CD4-positive, CD25-positive, alpha-beta regulatory T cell (primary cell): ENCODE measurements at regions not wholly inside any gene's neighbourhood (a gene's known extent, or its start where the extent isn't known, plus 50 kb on each side); places are given as distances from the start of the nearest gene placed in this dataset.

Source experiments
- ATAC-seq, 2 donors: fragments of 150-1000 bp; cut with Tn5 transposase; one replicate each; pipeline ENCODE4 v1.10.0; 2021; ENCODE audit warnings: low read depth in 2 of 2, moderate number of reproducible peaks in 2 of 2, moderate library complexity in 1 of 2
- DNase-seq, 3 donors: peaks; one replicate each; pipeline versions ENCODE4 v3.0.0 to v3.0.0-alpha.2; 2012 to 2022; ENCODE audit warnings: mixed read lengths in 1 of 3
- H3K27ac ChIP-seq: one replicate; pipeline ENCODE4 v1.7.0; 2013; ENCODE audit warnings: mild to moderate bottlenecking, low read length; ENCODE audit not compliant: insufficient read depth, poor library complexity, severe bottlenecking
- H3K27me3 ChIP-seq: one replicate; pipeline ENCODE4 v1.7.0; 2013; ENCODE audit warnings: low read length; ENCODE audit not compliant: control insufficient read depth, insufficient read depth
- H3K36me3 ChIP-seq: one replicate; pipeline ENCODE4 v1.7.0; 2013; ENCODE audit warnings: mild to moderate bottlenecking, low read length, moderate library complexity; ENCODE audit not compliant: control insufficient read depth, insufficient read depth
- H3K4me1 ChIP-seq: 2 replicates; pipeline ENCODE4 v1.7.0; 2013; ENCODE audit warnings: mild to moderate bottlenecking, low read length; ENCODE audit not compliant: insufficient read depth, control insufficient read depth, poor library complexity, severe bottlenecking
- H3K4me3 ChIP-seq: one replicate; pipeline ENCODE4 v1.7.0; 2013; ENCODE audit warnings: low read depth, mild to moderate bottlenecking, low read length, moderate library complexity
- H3K9me3 ChIP-seq, 2 experiments: 1 replicate in 1 of 2; 2 replicates in 1 of 2; pipeline ENCODE4 v1.7.0; 2013; ENCODE audit warnings: low read length in 2 of 2, mild to moderate bottlenecking in 1 of 2, moderate library complexity in 1 of 2; ENCODE audit not compliant: control insufficient read depth in 2 of 2
- H3K27ac Mint-ChIP-seq, 3 donors: one replicate each; pipeline ENCODE4 v1.8.0; 2020 to 2022; ENCODE audit warnings: mild to moderate bottlenecking in 3 of 3, mixed read lengths in 3 of 3, moderate library complexity in 2 of 3
- H3K27me3 Mint-ChIP-seq: one replicate; pipeline ENCODE4 v1.8.0; 2022; ENCODE audit warnings: mild to moderate bottlenecking, mixed read lengths
- H3K36me3 Mint-ChIP-seq: one replicate; pipeline ENCODE4 v1.8.0; 2020; ENCODE audit warnings: mixed read lengths
- H3K4me1 Mint-ChIP-seq, 4 donors: one replicate each; pipeline ENCODE4 v1.8.0; 2020 to 2022; ENCODE audit warnings: mixed read lengths in 4 of 4, mild to moderate bottlenecking in 1 of 4
- H3K4me3 Mint-ChIP-seq, 4 donors: one replicate each; pipeline ENCODE4 v1.8.0; 2020 to 2022; ENCODE audit warnings: mild to moderate bottlenecking in 4 of 4, mixed read lengths in 4 of 4, moderate library complexity in 3 of 4
- H3K9me3 Mint-ChIP-seq, 7 donors: one replicate each; pipeline ENCODE4 v1.8.0; 2020 to 2022; ENCODE audit warnings: mixed read lengths in 7 of 7, mild to moderate bottlenecking in 3 of 7, moderate library complexity in 2 of 7

- no peak for DNase-seq
- no peak overlapping the region for H3K4me3 ChIP-seq
- H3K36me3 Mint-ChIP-seq = no peaks in the 10 kb centered on the region
- no peak overlapping the region for H3K27ac Mint-ChIP-seq
- no peaks in the 10 kb centered on the region for H3K4me1 ChIP-seq
- no peaks in the 10 kb centered on the region for H3K9me3 ChIP-seq
- H3K27me3 ChIP-seq = no peaks in the 10 kb centered on the region
- H3K9me3 Mint-ChIP-seq = peaks cover 0 to 2% (median 0%) of the 10 kb centered on the region in 7 donors
- ATAC-seq = no peak
- no peak overlapping the region for H3K4me3 Mint-ChIP-seq
- no peak overlapping the region for H3K27ac ChIP-seq
- H3K36me3 ChIP-seq = no peaks in the 10 kb centered on the region
- H3K4me1 Mint-ChIP-seq = no peaks in the 10 kb centered on the region
- H3K27me3 Mint-ChIP-seq = peaks cover 16% of the 10 kb centered on the region
Measured at GRCh38 chr1:4586611-4587160, 67.7 kb upstream of the AJAP1 start.

GRCh38 chr1:4587721-4588120 is 66.7 kb upstream of the AJAP1 start:
- H3K36me3 Mint-ChIP-seq = no peaks in the 10 kb centered on the region
- H3K27me3 Mint-ChIP-seq = peaks cover 16% of the 10 kb centered on the region
- no peaks in the 10 kb centered on the region for H3K4me1 Mint-ChIP-seq
- no peaks in the 10 kb centered on the region for H3K27me3 ChIP-seq
- H3K9me3 Mint-ChIP-seq = peaks cover 0 to 2% (median 0%) of the 10 kb centered on the region in 7 donors
- H3K27ac Mint-ChIP-seq = no peak overlapping the region
- ATAC-seq (no peak), DNase-seq (no peak)
- no peaks in the 10 kb centered on the region for H3K36me3 ChIP-seq
- no peaks in the 10 kb centered on the region for H3K4me1 ChIP-seq
- no peak overlapping the region for H3K4me3 ChIP-seq
- H3K9me3 ChIP-seq = no peaks in the 10 kb centered on the region
- no peak overlapping the region for H3K4me3 Mint-ChIP-seq
- no peak overlapping the region for H3K27ac ChIP-seq

GRCh38 chr1:4590756-4591155 is 63.7 kb upstream of the AJAP1 start:
- H3K27ac Mint-ChIP-seq = no peak overlapping the region
- ATAC-seq = no peak
- no peak for DNase-seq
- no peaks in the 10 kb centered on the region for H3K4me1 ChIP-seq
- H3K27me3 ChIP-seq = no peaks in the 10 kb centered on the region
- H3K9me3 Mint-ChIP-seq = no peaks in the 10 kb centered on the region
- no peaks in the 10 kb centered on the region for H3K36me3 ChIP-seq
- H3K36me3 Mint-ChIP-seq = no peaks in the 10 kb centered on the region
- no peaks in the 10 kb centered on the region for H3K9me3 ChIP-seq
- H3K27me3 Mint-ChIP-seq = peaks cover 11% of the 10 kb centered on the region
- H3K4me3 Mint-ChIP-seq = no peak overlapping the region
- H3K4me3 ChIP-seq = no peak overlapping the region
- no peak overlapping the region for H3K27ac ChIP-seq
- no peaks in the 10 kb centered on the region for H3K4me1 Mint-ChIP-seq

GRCh38 chr1:4591926-4592325 is 62.5 kb upstream of the AJAP1 start:
- Mint-ChIP-seq H3K27me3 (peaks cover 5% of the 10 kb centered on the region), H3K4me1 (no peaks in the 10 kb centered on the region), H3K27ac (no peak overlapping the region), H3K36me3 (no peaks in the 10 kb centered on the region), H3K4me3 (no peak overlapping the region), H3K9me3 (no peaks in the 10 kb centered on the region)
- Histone ChIP-seq H3K4me3 (no peak overlapping the region), H3K9me3 (no peaks in the 10 kb centered on the region), H3K27ac (no peak overlapping the region), H3K36me3 (no peaks in the 10 kb centered on the region), H3K4me1 (no peaks in the 10 kb centered on the region), H3K27me3 (no peaks in the 10 kb centered on the region)
- DNase-seq = no peak
- ATAC-seq = no peak

- DNase-seq = no peak
- Mint-ChIP-seq H3K36me3 (no peaks in the 10 kb centered on the region), H3K27me3 (peaks cover 5% of the 10 kb centered on the region), H3K4me1 (no peaks in the 10 kb centered on the region), H3K27ac (no peak overlapping the region), H3K4me3 (no peak overlapping the region), H3K9me3 (no peaks in the 10 kb centered on the region)
- Histone ChIP-seq H3K4me3 (no peak overlapping the region), H3K9me3 (no peaks in the 10 kb centered on the region), H3K4me1 (no peaks in the 10 kb centered on the region), H3K27me3 (no peaks in the 10 kb centered on the region), H3K36me3 (no peaks in the 10 kb centered on the region), H3K27ac (no peak overlapping the region)
- ATAC-seq = no peak
Measured at GRCh38 chr1:4593106-4593505, 61.3 kb upstream of the AJAP1 start.

GRCh38 chr1:4594286-4594991 is 60.0 kb upstream of the AJAP1 start:
- ATAC-seq = no peak
- Mint-ChIP-seq H3K4me3 (no peak overlapping the region), H3K27ac (no peak overlapping the region), H3K9me3 (no peaks in the 10 kb centered on the region), H3K36me3 (no peaks in the 10 kb centered on the region), H3K4me1 (no peaks in the 10 kb centered on the region), H3K27me3 (peaks cover 5% of the 10 kb centered on the region)
- no peaks in the 10 kb centered on the region for H3K4me1 ChIP-seq
- no peak overlapping the region for H3K27ac ChIP-seq
- no peak for DNase-seq
- H3K36me3 ChIP-seq = no peaks in the 10 kb centered on the region
- H3K9me3 ChIP-seq = no peaks in the 10 kb centered on the region
- no peaks in the 10 kb centered on the region for H3K27me3 ChIP-seq
- no peak overlapping the region for H3K4me3 ChIP-seq

GRCh38 chr1:4595341-4596225 is 58.8 kb upstream of the AJAP1 start:
- Mint-ChIP-seq H3K27ac (no peak overlapping the region), H3K4me3 (no peak overlapping the region), H3K27me3 (peaks cover 5% of the 10 kb centered on the region), H3K9me3 (no peaks in the 10 kb centered on the region), H3K36me3 (no peaks in the 10 kb centered on the region), H3K4me1 (no peaks in the 10 kb centered on the region)
- no peaks in the 10 kb centered on the region for H3K4me1 ChIP-seq
- H3K4me3 ChIP-seq = no peak overlapping the region
- no peaks in the 10 kb centered on the region for H3K9me3 ChIP-seq
- ATAC-seq (peak in 1 of 2 donors; percentile 4), DNase-seq (no peak)
- H3K27me3 ChIP-seq = no peaks in the 10 kb centered on the region
- H3K36me3 ChIP-seq = no peaks in the 10 kb centered on the region
- H3K27ac ChIP-seq = no peak overlapping the region
